Testis (tissue), 2 donors: ENCODE measurements at regions not wholly inside any gene's neighbourhood (a gene's known extent, or its start where the extent isn't known, plus 50 kb on each side); places are given as distances from the start of the nearest gene placed in this dataset.

Source experiments
- DNase-seq: peaks from one replicate; pipeline ENCODE4 v3.0.0-alpha.2; 2019
- H3K27ac ChIP-seq, 2 donors: fragments of 200-600 bp; sonication (generic); one replicate each; pipeline ENCODE4 v1.5.1; 2019
- H3K27me3 ChIP-seq: fragments of 200-600 bp; sonication (generic); one replicate; pipeline ENCODE4 v1.5.1; 2019
- H3K36me3 ChIP-seq: fragments of 200-600 bp; sonication (generic); one replicate; pipeline ENCODE4 v1.5.1; 2017; ENCODE audit warnings: low read depth; ENCODE audit errors: missing control alignments
- H3K4me1 ChIP-seq: fragments of 200-600 bp; sonication (generic); one replicate; pipeline ENCODE4 v1.5.1; 2019
- H3K4me3 ChIP-seq, 2 donors: fragments of 200-600 bp; sonication (generic); one replicate each; pipeline ENCODE4 v1.5.1; 2017 to 2019
- H3K9me3 ChIP-seq: fragments of 200-600 bp; sonication (generic); one replicate; pipeline ENCODE4 v1.5.1; 2017
- CTCF ChIP-seq, 3 experiments: fragments of 450-650 bp in 2 of 3; fragments of 200-600 bp in 1 of 3; sonication (generic) in 1 of 3; IDR thresholded peaks; one replicate each; pipeline ENCODE4 v1.5.1; 2016 to 2019; ENCODE audit warnings: antibody characterized with exemption in 3 of 3, mild to moderate bottlenecking in 2 of 3, moderate library complexity in 1 of 3
- POLR2A ChIP-seq: fragments of 450-650 bp; IDR thresholded peaks from one replicate; pipeline ENCODE4 v1.6.1; 2017; ENCODE audit warnings: antibody characterized with exemption, mild to moderate bottlenecking, moderate library complexity
- WGBS, 2 donors: methylation state at CpG; one replicate each; pipeline ENCODE4 v1.1.5; 2018; 5-methylcytosine and 5-hydroxymethylcytosine counted together
- intact Hi-C: fragments of 100-400 bp; cut with DNase I; formaldehyde crosslinking; loops from one replicate; pipeline ENCODE4 v1.15.1; 2023; ENCODE audit warnings: low total_unique reads

DNA sequence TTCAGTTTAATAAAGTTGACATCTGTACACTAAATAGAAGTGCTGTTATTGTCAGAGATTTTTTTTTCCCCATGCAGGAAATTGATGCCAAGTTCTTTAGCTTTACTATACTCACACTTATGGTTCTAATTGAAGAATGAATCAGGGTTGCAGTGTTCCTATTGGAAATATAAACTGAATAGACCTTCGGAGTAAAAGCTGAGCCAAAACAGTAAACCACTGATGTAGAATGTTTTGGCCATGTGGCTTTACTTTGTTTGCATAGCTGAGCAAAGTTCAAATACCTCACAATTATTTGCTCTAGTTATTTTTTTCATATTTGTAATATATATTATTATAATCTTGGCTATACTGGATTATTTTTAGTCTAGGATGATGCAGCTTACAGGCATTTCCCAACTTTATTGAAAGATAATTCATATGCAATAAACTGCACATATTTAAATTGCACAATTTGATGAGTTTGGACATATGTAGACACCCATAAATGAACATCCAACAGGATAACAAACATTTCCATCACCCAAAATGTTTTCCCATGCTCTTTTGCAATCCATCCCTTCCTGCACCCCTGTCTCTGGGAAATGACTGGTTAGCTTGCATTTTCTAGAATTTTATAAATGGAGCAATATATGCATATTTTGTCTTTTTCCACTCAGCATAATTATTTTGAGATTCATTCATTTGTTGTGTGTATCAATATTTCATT, 105.8 kb upstream of the NOX3 start:
- 62 to 67% methylated on average over 1 of the region's 1 CpG for WGBS, 2 donors
- intact Hi-C loops: no loop called here
- H3K27ac ChIP-seq: no peak overlapping the region
- H3K9me3 ChIP-seq: no peaks in the 10 kb centered on the region
- H3K4me1 ChIP-seq: no peaks in the 10 kb centered on the region
- no peaks in the 10 kb centered on the region for H3K27me3 ChIP-seq
- no peak for DNase-seq
- no peak overlapping the region for H3K4me3 ChIP-seq
- no peaks in the 10 kb centered on the region for H3K36me3 ChIP-seq
- no peak for TF ChIP-seq POLR2A
- TF ChIP-seq CTCF (IDR thresholded peaks at IDR 0.05): no peak

GRCh38 chr6:155549928-155550327, 94.3 kb upstream of the NOX3 start:
- no peaks in the 10 kb centered on the region for H3K27me3 ChIP-seq
- H3K4me1 ChIP-seq: no peaks in the 10 kb centered on the region
- intact Hi-C loops: no loop called here
- H3K9me3 ChIP-seq: no peaks in the 10 kb centered on the region
- no peak for DNase-seq
- H3K36me3 ChIP-seq: no peaks in the 10 kb centered on the region
- H3K27ac ChIP-seq: no peak overlapping the region
- H3K4me3 ChIP-seq: no peak overlapping the region
- TF ChIP-seq POLR2A: no peak
- no peak for TF ChIP-seq CTCF (IDR thresholded peaks at IDR 0.05)
- 76 to 94% methylated on average over 4 of the region's 4 CpGs for WGBS, 2 donors

GRCh38 chr6:155549028-155549798, 93.6 kb upstream of the NOX3 start:
- no peaks in the 10 kb centered on the region for H3K27me3 ChIP-seq
- H3K4me3 ChIP-seq: no peak overlapping the region
- H3K9me3 ChIP-seq: no peaks in the 10 kb centered on the region
- intact Hi-C loops: no loop called here
- TF ChIP-seq CTCF (IDR thresholded peaks at IDR 0.05): no peak
- no peak for TF ChIP-seq POLR2A
- H3K36me3 ChIP-seq: no peaks in the 10 kb centered on the region
- no peak overlapping the region for H3K27ac ChIP-seq
- 87 to 95% methylated on average over 9 of the region's 9 CpGs for WGBS, 2 donors
- no peak for DNase-seq
- no peaks in the 10 kb centered on the region for H3K4me1 ChIP-seq

- TF ChIP-seq CTCF (IDR thresholded peaks at IDR 0.05) (no peak), POLR2A (no peak)
- H3K9me3 ChIP-seq: no peaks in the 10 kb centered on the region
- no peaks in the 10 kb centered on the region for H3K27me3 ChIP-seq
- H3K4me1 ChIP-seq: no peaks in the 10 kb centered on the region
- no peaks in the 10 kb centered on the region for H3K36me3 ChIP-seq
- 75 to 87% methylated on average over 4 of the region's 4 CpGs for WGBS, 2 donors
- intact Hi-C loops: no loop called here
- DNase-seq: no peak
- H3K27ac ChIP-seq: no peak overlapping the region
- no peak overlapping the region for H3K4me3 ChIP-seq
These were observed 92.9 kb upstream of the NOX3 start for GRCh38 chr6:155548576-155548975.

DNA sequence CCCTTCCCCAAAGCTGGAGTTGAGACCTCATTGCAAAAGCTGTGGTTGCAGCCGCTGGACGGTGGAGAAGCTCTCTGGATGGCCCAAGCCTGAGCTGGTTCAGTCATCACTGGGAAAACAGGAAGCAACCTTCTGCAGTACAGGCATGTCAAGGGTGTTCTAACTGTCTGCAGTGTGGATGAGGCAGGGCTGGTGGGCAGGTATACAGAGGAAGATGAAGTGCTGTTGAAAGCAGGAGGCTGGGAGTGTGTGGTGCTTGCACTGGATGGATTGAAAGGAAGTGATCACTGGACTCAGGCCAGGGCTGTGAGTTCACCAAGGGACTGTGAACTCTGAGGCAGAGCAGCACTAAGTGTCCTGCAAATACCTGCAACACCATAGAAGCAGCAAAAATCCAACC, 89.0 kb upstream of the NOX3 start:
- H3K4me1 ChIP-seq: no peaks in the 10 kb centered on the region
- H3K27ac ChIP-seq: no peak overlapping the region
- DNase-seq: no peak
- no peaks in the 10 kb centered on the region for H3K27me3 ChIP-seq
- H3K36me3 ChIP-seq: no peaks in the 10 kb centered on the region
- no peaks in the 10 kb centered on the region for H3K9me3 ChIP-seq
- intact Hi-C loops: no loop called here
- TF ChIP-seq CTCF (IDR thresholded peaks at IDR 0.05) (no peak), POLR2A (no peak)
- 94 to 100% methylated on average over 2 of the region's 2 CpGs for WGBS, 2 donors
- H3K4me3 ChIP-seq: no peak overlapping the region
